ENCODE measurements at regions not wholly inside any gene's neighbourhood (a gene's known extent, or its start where the extent isn't known, plus 50 kb on each side); places are given as distances from the start of the nearest gene placed in this dataset.

DNA sequence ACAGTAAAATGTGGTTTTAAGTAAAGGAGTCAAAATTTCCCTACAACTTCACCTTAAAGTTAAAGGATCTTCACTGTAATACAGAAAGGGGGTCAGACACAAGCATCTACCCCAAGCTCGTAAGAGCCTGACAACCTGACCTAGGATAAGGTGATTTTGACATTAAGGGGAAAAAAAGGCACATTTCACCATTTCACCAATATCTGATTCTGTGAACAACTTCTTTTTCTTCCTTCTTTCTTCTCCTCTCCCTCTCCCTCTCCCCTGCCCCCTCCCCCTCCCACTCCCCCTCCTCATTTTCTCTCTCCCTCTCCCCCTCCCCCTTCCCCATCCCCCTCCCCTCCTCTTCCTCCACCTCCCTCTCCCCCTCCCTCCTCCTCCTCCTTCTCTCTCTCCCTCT is 796.7 kb upstream of the ARGLU1 start:
- no peak for TF ChIP-seq CTCF (IDR thresholded peaks at IDR 0.05; ENCODE audit: control extremely low read depth, extremely low read depth, low read depth, missing control alignments)
- no peak for DNase-seq (ENCODE audit: extremely low spot score)
- ChIA-PET POLR2A (no interaction called here), CTCF (no interaction called here)

DNA sequence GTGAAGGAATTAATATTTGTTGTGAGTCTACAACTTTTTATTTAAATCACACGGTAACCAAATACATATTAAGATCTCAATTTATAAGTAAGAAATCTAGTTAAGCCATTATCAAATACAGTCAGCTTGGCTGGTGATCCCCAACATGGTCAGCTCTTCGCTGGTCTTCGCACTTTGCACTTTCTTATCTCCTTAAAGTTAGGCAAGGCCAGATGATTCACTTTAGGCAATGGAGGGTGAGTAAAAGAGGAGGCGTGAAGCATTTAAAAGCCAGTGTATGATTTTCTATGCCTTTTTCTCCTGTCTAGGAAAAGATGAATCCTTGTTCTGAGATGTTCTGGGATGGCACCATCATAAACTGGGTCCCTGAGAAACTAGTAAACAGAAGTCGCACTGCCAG is 793.7 kb upstream of the ARGLU1 start:
- TF ChIP-seq CTCF (IDR thresholded peaks at IDR 0.05; ENCODE audit: control extremely low read depth, extremely low read depth, low read depth, missing control alignments) = no peak
- CTCF ChIA-PET = no interaction called here
- no peak for DNase-seq (ENCODE audit: extremely low spot score)
- POLR2A ChIA-PET = no interaction called here

DNA sequence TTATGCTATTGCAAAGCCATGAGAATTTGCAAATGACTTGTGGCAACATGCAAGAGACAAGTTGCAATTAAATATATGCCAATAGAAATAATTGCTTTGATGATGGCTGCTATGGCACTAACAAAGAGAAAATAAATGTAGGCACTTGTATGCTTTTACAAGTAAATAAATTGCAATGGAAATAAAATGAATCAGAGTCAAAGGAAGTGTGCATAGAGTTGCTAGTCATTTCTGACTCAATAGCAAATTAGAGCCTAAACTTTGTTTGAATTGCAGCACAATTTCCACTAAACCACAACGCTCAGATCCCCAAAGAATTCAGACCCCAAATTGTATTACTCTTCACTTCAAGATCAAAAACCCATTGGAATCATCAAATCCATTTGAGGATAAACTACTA is 792.1 kb upstream of the ARGLU1 start:
- POLR2A ChIA-PET = no interaction called here
- no peak for DNase-seq (ENCODE audit: extremely low spot score)
- TF ChIP-seq CTCF (IDR thresholded peaks at IDR 0.05; ENCODE audit: control extremely low read depth, extremely low read depth, low read depth, missing control alignments) = no peak
- CTCF ChIA-PET = no interaction called here

GRCh38 chr13:107358866-107359265 is 790.9 kb upstream of the ARGLU1 start:
- no peak for TF ChIP-seq CTCF (IDR thresholded peaks at IDR 0.05; ENCODE audit: control extremely low read depth, extremely low read depth, low read depth, missing control alignments)
- POLR2A ChIA-PET = no interaction called here
- DNase-seq (ENCODE audit: extremely low spot score) = no peak
- CTCF ChIA-PET = no interaction called here

DNA sequence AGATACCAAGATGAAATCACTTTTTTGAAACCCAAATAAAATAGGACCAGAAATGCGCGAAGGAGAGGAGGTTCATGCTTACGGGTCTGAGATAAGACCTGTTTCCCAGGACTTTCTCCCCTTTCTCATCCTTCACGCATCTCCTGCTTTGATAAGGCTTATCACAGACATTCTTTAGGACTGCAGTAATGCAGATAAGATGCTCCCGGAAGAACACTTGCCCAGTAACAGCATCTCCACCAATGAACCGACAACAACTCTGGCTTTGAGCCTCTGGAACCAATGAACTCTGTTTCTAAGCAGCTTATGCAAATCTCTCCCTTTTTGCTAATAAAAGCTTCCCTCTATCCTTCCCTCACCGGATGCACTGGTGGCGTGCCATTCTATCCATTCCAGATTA is 783.4 kb upstream of the ARGLU1 start:
- POLR2A ChIA-PET = no interaction called here
- no peak for TF ChIP-seq CTCF (IDR thresholded peaks at IDR 0.05; ENCODE audit: control extremely low read depth, extremely low read depth, low read depth, missing control alignments)
- no peak for DNase-seq (ENCODE audit: extremely low spot score)
- CTCF ChIA-PET = interaction anchor here (1.5 kb wide), 1 partner anchor 9 kb away, joined by 3 read pairs; no protein-coding TSS in a partner anchor

DNA sequence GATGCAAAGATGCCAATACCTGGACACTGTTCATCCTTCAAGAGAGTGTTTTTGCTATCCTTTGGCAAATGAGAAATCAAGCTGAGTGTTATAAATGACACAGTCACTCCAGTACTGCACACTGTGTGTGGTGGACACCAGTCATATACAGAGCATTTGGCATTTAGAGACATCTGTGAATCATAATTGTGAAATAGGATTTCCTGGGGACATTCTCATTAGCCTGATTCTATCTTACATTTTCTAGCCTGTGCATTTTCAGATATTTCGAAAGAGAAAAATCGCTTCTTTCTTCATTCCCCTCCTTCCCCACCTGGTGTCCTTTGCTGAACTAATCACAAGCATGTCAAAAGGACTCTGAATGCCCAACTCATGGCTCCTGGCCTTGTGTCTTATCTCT is 781.0 kb upstream of the ARGLU1 start:
- TF ChIP-seq CTCF (IDR thresholded peaks at IDR 0.05; ENCODE audit: control extremely low read depth, extremely low read depth, low read depth, missing control alignments) = no peak
- CTCF ChIA-PET = no interaction called here
- POLR2A ChIA-PET = no interaction called here
- DNase-seq (ENCODE audit: extremely low spot score) = no peak

DNA sequence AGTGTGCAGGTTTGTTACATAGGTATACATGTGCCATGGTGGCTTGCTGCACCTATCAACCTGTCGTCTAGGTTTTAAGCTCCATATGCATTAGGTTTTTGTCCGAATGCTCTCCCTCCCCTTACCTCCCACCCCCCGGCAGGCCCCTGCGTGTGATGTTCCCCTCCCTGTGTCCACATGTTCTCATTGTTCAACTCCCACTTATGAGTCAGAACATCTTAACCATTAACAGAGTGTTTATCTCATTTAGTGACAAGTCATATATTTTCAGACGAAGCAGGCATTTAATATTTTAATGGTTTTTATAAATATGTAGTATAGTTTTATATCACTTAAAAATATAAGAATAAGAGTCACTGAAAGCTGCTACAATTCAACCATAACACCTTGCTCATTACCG is 780.5 kb upstream of the ARGLU1 start:
- CTCF ChIA-PET = no interaction called here
- POLR2A ChIA-PET = no interaction called here
- DNase-seq (ENCODE audit: extremely low spot score) = no peak
- no peak for TF ChIP-seq CTCF (IDR thresholded peaks at IDR 0.05; ENCODE audit: control extremely low read depth, extremely low read depth, low read depth, missing control alignments)
